HG03280 (cell line): ENCODE measurements at regions not wholly inside any gene's neighbourhood (a gene's known extent, or its start where the extent isn't known, plus 50 kb on each side); places are given as distances from the start of the nearest gene placed in this dataset.
"Not testable (repeated sequence)": the region's sequence is repeated elsewhere in the genome, so short reads cannot be mapped to it uniquely, and the experiment has no call there.

Source experiments
- ATAC-seq: cut with Tn5 transposase; IDR thresholded peaks from one replicate; pipeline ENCODE4 v1.9.1; 2021; ENCODE audit warnings: mild to moderate bottlenecking, moderate library complexity; ENCODE audit not compliant: unreplicated experiment

GRCh38 chr9:2389404-2389803 is 232.2 kb upstream of the VLDLR start:
- ATAC-seq, result no peak

- ATAC-seq, result no peak
Measured at GRCh38 chr9:2390028-2390427, 231.6 kb upstream of the VLDLR start.

GRCh38 chr9:2391509-2392132 is 230.0 kb upstream of the VLDLR start:
- not testable (repeated sequence) for ATAC-seq

GRCh38 chr9:2394087-2394741 is 227.4 kb upstream of the VLDLR start:
- not testable (repeated sequence) for ATAC-seq

- ATAC-seq, result no peak
Measured at GRCh38 chr9:2395814-2396612, 225.6 kb upstream of the VLDLR start.

- ATAC-seq, result no peak
Measured at GRCh38 chr9:2396622-2397285, 224.8 kb upstream of the VLDLR start.

GRCh38 chr9:2397875-2398274 is 223.7 kb upstream of the VLDLR start:
- ATAC-seq, result not testable (repeated sequence)

GRCh38 chr9:2401746-2402145 is 219.8 kb upstream of the VLDLR start:
- ATAC-seq, result not testable (repeated sequence)

- no peak for ATAC-seq
Measured at GRCh38 chr9:2403701-2404100, 217.9 kb upstream of the VLDLR start.

GRCh38 chr9:2406252-2406651 is 215.3 kb upstream of the VLDLR start:
- ATAC-seq, result no peak

GRCh38 chr9:2407450-2407849 is 214.1 kb upstream of the VLDLR start:
- ATAC-seq, result no peak

GRCh38 chr9:2411459-2412215 is 209.9 kb upstream of the VLDLR start:
- ATAC-seq, result no peak

- no peak for ATAC-seq
Measured at GRCh38 chr9:2413160-2413805, 208.3 kb upstream of the VLDLR start.

GRCh38 chr9:2414465-2414864 is 207.1 kb upstream of the VLDLR start:
- no peak for ATAC-seq

- no peak for ATAC-seq
Measured at GRCh38 chr9:2415326-2415725, 206.3 kb upstream of the VLDLR start.

- ATAC-seq, result no peak
Measured at GRCh38 chr9:2417730-2418129, 203.9 kb upstream of the VLDLR start.

GRCh38 chr9:2418619-2419018 is 203.0 kb upstream of the VLDLR start:
- ATAC-seq, result no peak

- ATAC-seq, result no peak
Measured at GRCh38 chr9:2419347-2419746, 202.2 kb upstream of the VLDLR start.

- ATAC-seq, result no peak
Measured at GRCh38 chr9:2420543-2420942, 201.0 kb upstream of the VLDLR start.

- no peak for ATAC-seq
Measured at GRCh38 chr9:2424619-2425033, 197.0 kb upstream of the VLDLR start.
